ENCODE measurements at regions not wholly inside any gene's neighbourhood (a gene's known extent, or its start where the extent isn't known, plus 50 kb on each side); places are given as distances from the start of the nearest gene placed in this dataset.
"Not testable (repeated sequence)": the region's sequence is repeated elsewhere in the genome, so short reads cannot be mapped to it uniquely, and the experiment has no call there.

DNA sequence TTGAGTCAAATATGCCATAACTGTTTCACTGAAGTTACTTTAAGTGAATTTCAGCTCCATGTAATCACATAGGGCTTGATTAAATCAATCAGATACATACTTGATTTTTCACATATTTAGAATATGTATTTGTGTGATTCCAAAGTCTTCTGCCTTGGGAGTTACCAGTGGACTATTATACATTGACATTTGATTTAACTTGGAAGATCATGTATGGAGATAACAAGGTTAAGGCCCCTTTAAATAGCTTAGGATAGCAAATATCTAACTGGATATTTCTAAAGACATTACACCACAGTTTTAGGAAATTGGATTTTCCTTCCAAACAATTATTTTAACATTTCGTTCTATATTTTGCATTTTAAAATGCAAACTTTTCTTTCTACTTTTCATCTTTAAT, 405.0 kb downstream of the RAP2B start (continued):
- TF ChIP-seq, protein P1, sequence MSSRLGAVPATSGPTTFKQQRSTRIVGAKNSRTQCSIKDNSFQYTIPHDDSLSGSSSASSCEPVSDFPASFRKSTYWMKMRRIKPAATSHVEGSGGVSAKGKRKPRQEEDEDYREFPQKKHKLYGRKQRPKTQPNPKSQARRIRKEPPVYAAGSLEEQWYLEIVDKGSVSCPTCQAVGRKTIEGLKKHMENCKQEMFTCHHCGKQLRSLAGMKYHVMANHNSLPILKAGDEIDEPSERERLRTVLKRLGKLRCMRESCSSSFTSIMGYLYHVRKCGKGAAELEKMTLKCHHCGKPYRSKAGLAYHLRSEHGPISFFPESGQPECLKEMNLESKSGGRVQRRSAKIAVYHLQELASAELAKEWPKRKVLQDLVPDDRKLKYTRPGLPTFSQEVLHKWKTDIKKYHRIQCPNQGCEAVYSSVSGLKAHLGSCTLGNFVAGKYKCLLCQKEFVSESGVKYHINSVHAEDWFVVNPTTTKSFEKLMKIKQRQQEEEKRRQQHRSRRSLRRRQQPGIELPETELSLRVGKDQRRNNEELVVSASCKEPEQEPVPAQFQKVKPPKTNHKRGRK (CRISPR knock-in tag; IDR thresholded peaks at IDR 0.05; ENCODE audit: borderline replicate concordance), result no peak
- TF ChIP-seq, protein P2, sequence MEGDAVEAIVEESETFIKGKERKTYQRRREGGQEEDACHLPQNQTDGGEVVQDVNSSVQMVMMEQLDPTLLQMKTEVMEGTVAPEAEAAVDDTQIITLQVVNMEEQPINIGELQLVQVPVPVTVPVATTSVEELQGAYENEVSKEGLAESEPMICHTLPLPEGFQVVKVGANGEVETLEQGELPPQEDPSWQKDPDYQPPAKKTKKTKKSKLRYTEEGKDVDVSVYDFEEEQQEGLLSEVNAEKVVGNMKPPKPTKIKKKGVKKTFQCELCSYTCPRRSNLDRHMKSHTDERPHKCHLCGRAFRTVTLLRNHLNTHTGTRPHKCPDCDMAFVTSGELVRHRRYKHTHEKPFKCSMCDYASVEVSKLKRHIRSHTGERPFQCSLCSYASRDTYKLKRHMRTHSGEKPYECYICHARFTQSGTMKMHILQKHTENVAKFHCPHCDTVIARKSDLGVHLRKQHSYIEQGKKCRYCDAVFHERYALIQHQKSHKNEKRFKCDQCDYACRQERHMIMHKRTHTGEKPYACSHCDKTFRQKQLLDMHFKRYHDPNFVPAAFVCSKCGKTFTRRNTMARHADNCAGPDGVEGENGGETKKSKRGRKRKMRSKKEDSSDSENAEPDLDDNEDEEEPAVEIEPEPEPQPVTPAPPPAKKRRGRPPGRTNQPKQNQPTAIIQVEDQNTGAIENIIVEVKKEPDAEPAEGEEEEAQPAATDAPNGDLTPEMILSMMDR (IDR thresholded peaks at IDR 0.05), result no peak

DNA sequence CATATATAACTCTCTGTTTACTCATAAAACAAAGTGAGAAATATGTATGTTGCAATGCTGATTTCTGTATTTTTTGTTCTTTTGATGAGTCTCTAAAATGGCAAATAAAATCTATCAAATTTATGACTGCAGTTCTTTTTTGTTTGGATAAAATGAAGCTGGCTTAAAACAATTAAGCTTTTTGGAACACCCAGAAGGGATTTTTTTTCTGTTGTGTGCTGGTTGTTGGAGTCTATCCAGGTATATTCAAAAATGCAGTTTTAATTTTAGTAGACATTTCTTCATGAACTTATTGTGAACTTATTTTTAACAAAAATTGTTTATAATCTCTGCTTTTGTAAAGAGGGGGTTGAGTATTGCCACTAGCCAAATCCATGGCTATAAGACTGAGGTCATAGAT, 405.5 kb downstream of the RAP2B start:
- TF ChIP-seq, protein P3, sequence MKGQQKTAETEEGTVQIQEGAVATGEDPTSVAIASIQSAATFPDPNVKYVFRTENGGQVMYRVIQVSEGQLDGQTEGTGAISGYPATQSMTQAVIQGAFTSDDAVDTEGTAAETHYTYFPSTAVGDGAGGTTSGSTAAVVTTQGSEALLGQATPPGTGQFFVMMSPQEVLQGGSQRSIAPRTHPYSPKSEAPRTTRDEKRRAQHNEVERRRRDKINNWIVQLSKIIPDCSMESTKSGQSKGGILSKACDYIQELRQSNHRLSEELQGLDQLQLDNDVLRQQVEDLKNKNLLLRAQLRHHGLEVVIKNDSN (CRISPR knock-in tag; IDR thresholded peaks at IDR 0.05), result no peak
- TF ChIP-seq HMGA2 (CRISPR knock-in tag; IDR thresholded peaks at IDR 0.05), result no peak
- TF ChIP-seq, protein P2 (IDR thresholded peaks at IDR 0.05), result no peak
- TF ChIP-seq ZNF416 (CRISPR knock-in tag; IDR thresholded peaks at IDR 0.05), result no peak
- no peak for TF ChIP-seq GRHL2 (CRISPR knock-in tag; IDR thresholded peaks at IDR 0.05; ENCODE audit: insufficient replicate concordance, severe bottlenecking)
- no peak for TF ChIP-seq ELF4 (CRISPR knock-in tag; IDR thresholded peaks at IDR 0.05; ENCODE audit: low read depth)
- TF ChIP-seq, protein P4, sequence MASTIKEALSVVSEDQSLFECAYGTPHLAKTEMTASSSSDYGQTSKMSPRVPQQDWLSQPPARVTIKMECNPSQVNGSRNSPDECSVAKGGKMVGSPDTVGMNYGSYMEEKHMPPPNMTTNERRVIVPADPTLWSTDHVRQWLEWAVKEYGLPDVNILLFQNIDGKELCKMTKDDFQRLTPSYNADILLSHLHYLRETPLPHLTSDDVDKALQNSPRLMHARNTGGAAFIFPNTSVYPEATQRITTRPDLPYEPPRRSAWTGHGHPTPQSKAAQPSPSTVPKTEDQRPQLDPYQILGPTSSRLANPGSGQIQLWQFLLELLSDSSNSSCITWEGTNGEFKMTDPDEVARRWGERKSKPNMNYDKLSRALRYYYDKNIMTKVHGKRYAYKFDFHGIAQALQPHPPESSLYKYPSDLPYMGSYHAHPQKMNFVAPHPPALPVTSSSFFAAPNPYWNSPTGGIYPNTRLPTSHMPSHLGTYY (CRISPR knock-in tag; IDR thresholded peaks at IDR 0.05), result no peak
- TF ChIP-seq, protein P1 (CRISPR knock-in tag; IDR thresholded peaks at IDR 0.05; ENCODE audit: borderline replicate concordance), result no peak
- TF ChIP-seq ZNF423 (CRISPR knock-in tag; IDR thresholded peaks at IDR 0.05), result no peak
- no peak for TF ChIP-seq SOX15 (CRISPR knock-in tag; IDR thresholded peaks at IDR 0.05)
- TF ChIP-seq MYBL2 (CRISPR knock-in tag; IDR thresholded peaks at IDR 0.05), result no peak
- TF ChIP-seq, protein P5, sequence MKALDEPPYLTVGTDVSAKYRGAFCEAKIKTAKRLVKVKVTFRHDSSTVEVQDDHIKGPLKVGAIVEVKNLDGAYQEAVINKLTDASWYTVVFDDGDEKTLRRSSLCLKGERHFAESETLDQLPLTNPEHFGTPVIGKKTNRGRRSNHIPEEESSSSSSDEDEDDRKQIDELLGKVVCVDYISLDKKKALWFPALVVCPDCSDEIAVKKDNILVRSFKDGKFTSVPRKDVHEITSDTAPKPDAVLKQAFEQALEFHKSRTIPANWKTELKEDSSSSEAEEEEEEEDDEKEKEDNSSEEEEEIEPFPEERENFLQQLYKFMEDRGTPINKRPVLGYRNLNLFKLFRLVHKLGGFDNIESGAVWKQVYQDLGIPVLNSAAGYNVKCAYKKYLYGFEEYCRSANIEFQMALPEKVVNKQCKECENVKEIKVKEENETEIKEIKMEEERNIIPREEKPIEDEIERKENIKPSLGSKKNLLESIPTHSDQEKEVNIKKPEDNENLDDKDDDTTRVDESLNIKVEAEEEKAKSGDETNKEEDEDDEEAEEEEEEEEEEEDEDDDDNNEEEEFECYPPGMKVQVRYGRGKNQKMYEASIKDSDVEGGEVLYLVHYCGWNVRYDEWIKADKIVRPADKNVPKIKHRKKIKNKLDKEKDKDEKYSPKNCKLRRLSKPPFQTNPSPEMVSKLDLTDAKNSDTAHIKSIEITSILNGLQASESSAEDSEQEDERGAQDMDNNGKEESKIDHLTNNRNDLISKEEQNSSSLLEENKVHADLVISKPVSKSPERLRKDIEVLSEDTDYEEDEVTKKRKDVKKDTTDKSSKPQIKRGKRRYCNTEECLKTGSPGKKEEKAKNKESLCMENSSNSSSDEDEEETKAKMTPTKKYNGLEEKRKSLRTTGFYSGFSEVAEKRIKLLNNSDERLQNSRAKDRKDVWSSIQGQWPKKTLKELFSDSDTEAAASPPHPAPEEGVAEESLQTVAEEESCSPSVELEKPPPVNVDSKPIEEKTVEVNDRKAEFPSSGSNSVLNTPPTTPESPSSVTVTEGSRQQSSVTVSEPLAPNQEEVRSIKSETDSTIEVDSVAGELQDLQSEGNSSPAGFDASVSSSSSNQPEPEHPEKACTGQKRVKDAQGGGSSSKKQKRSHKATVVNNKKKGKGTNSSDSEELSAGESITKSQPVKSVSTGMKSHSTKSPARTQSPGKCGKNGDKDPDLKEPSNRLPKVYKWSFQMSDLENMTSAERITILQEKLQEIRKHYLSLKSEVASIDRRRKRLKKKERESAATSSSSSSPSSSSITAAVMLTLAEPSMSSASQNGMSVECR (CRISPR knock-in tag; IDR thresholded peaks at IDR 0.05; ENCODE audit: borderline replicate concordance), result no peak
- TF ChIP-seq, protein P6, sequence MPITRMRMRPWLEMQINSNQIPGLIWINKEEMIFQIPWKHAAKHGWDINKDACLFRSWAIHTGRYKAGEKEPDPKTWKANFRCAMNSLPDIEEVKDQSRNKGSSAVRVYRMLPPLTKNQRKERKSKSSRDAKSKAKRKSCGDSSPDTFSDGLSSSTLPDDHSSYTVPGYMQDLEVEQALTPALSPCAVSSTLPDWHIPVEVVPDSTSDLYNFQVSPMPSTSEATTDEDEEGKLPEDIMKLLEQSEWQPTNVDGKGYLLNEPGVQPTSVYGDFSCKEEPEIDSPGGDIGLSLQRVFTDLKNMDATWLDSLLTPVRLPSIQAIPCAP (CRISPR knock-in tag; IDR thresholded peaks at IDR 0.05), result no peak
- TF ChIP-seq ZNF671 (CRISPR knock-in tag; IDR thresholded peaks at IDR 0.05), result no peak
- no peak for TF ChIP-seq NR1H2 (CRISPR knock-in tag; IDR thresholded peaks at IDR 0.05)
- no peak for TF ChIP-seq ZNF219 (CRISPR knock-in tag; IDR thresholded peaks at IDR 0.05; ENCODE audit: borderline replicate concordance)
- no peak for TF ChIP-seq NFATC4 (CRISPR knock-in tag; IDR thresholded peaks at IDR 0.05)
- CTCF ChIA-PET, result no interaction called here
- POLR2A ChIA-PET, result no interaction called here
- Mint-ChIP-seq H3K9me3 (peaks cover 64% of the 10 kb centered on the region), H3K4me1 (no peaks in the 10 kb centered on the region), H3K27ac (no peak overlapping the region), H3K27me3 (ENCODE audit: low read depth) (peaks cover 4% of the 10 kb centered on the region), H3K4me3 (no peak overlapping the region), H3K36me3 (peaks cover 28% of the 10 kb centered on the region)
- DNase-seq (ENCODE audit: low spot score), result no peak
- ATAC-seq, result no peak

DNA sequence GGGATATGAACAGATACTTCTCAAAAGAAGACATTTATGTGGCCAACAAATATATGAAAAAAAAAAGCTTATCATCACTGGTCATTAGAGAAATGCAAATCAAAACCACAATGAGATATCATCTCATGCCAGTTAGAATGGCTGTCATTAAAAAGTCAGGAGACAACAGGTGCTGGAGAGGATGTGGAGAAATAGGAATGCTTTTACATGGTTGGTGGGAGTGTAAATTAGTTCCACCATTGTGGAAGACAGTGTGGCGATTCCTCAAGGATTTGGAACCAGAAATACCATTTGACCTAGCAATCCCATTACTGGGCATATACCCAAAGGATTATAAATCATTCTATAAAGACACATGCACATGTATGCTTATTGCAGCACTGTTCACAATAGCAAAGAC, 408.5 kb downstream of the RAP2B start:
- CTCF ChIA-PET; ATAC-seq; H3K27ac Mint-ChIP-seq; H3K4me1 Mint-ChIP-seq; H3K27me3 Mint-ChIP-seq (ENCODE audit: low read depth); H3K4me3 Mint-ChIP-seq; DNase-seq (ENCODE audit: low spot score); POLR2A ChIA-PET; H3K36me3 Mint-ChIP-seq: not testable (repeated sequence)
- H3K9me3 Mint-ChIP-seq, result peaks cover 37% of the 10 kb centered on the region

Measured in WTC11 (cell line).